SK-N-SH treated with all-trans-retinoic acid at 6 μM for 48 hours (cell line): ENCODE measurements at regions not wholly inside any gene's neighbourhood (a gene's known extent, or its start where the extent isn't known, plus 50 kb on each side); places are given as distances from the start of the nearest gene placed in this dataset.
"Not testable (repeated sequence)": the region's sequence is repeated elsewhere in the genome, so short reads cannot be mapped to it uniquely, and the experiment has no call there.

Source experiments
- ATAC-seq: fragments of 200-7000 bp; cut with Tn5 transposase; 3 replicates; pipeline ENCODE4 v1.9.1; 2020; ENCODE audit warnings: mild to moderate bottlenecking, moderate library complexity
- ARNTL ChIP-seq: fragments of 450-650 bp; formaldehyde crosslinking; IDR thresholded peaks from 2 replicates; pipeline ENCODE4 v1.5.0; 2020; ENCODE audit warnings: low read depth, mild to moderate bottlenecking, moderate library complexity, borderline replicate concordance
- BACH2 ChIP-seq: fragments of 250-450 bp; sonication (Bioruptor Pico); IDR thresholded peaks from 2 replicates; pipeline ENCODE4 v1.9.0; 2021; ENCODE audit warnings: mild to moderate bottlenecking, borderline replicate concordance
- CSDC2 ChIP-seq: fragments of 250-450 bp; sonication (Bioruptor Pico); IDR thresholded peaks from 2 replicates; pipeline ENCODE4 v1.5.0; 2020; ENCODE audit warnings: mild to moderate bottlenecking, moderate library complexity
- CSRNP3 ChIP-seq: fragments of 250-450 bp; sonication (Bioruptor Pico); IDR thresholded peaks from 2 replicates; pipeline ENCODE4 v1.5.1; 2021; ENCODE audit warnings: mild to moderate bottlenecking, moderate library complexity
- ESRRG ChIP-seq: fragments of 250-450 bp; sonication (Bioruptor Pico); IDR thresholded peaks from 2 replicates; pipeline ENCODE4 v1.6.1; 2021; ENCODE audit warnings: mild to moderate bottlenecking
- GLIS3 ChIP-seq: fragments of 250-450 bp; sonication (Bioruptor Pico); IDR thresholded peaks from 2 replicates; pipeline ENCODE4 v1.5.0; 2020; ENCODE audit warnings: mild to moderate bottlenecking, moderate library complexity
- ISL1 ChIP-seq: fragments of 250-450 bp; sonication (Bioruptor Pico); IDR thresholded peaks from 2 replicates; pipeline ENCODE4 v2.1.2; 2022; ENCODE audit warnings: mild to moderate bottlenecking, moderate library complexity
- SNAI2 ChIP-seq: fragments of 250-450 bp; sonication (Bioruptor Pico); IDR thresholded peaks from 2 replicates; pipeline ENCODE4 v1.5.0; 2020; ENCODE audit warnings: mild to moderate bottlenecking, moderate library complexity
- TCF4 ChIP-seq: fragments of 250-450 bp; sonication (Bioruptor Pico); IDR thresholded peaks from 2 replicates; pipeline ENCODE4 v1.8.0; 2021; ENCODE audit warnings: mild to moderate bottlenecking, moderate library complexity, borderline replicate concordance
- ZC3H10 ChIP-seq: fragments of 250-450 bp; sonication (Bioruptor Pico); IDR thresholded peaks from 2 replicates; pipeline ENCODE4 v1.5.1; 2021; ENCODE audit warnings: mild to moderate bottlenecking, moderate library complexity
- ZFP30 ChIP-seq: fragments of 450-650 bp; formaldehyde crosslinking; IDR thresholded peaks from 2 replicates; pipeline ENCODE4 v1.5.0; 2022; ENCODE audit warnings: mild to moderate bottlenecking, moderate library complexity
- ZNF70 ChIP-seq: fragments of 450-650 bp; formaldehyde crosslinking; IDR thresholded peaks from 2 replicates; pipeline ENCODE4 v1.5.0; 2020; ENCODE audit warnings: mild to moderate bottlenecking, moderate library complexity
- TF ChIP-seq, protein P1 (sequence below): fragments of 250-450 bp; sonication (Bioruptor Pico); IDR thresholded peaks from 2 replicates; pipeline ENCODE4 v1.5.1; 2020; ENCODE audit warnings: low read depth, mild to moderate bottlenecking, moderate library complexity
- TF ChIP-seq, protein P2 (sequence below): fragments of 250-450 bp; sonication (Bioruptor Pico); IDR thresholded peaks from 2 replicates; pipeline ENCODE4 v1.8.0; 2021; ENCODE audit warnings: low read depth, mild to moderate bottlenecking, moderate library complexity, borderline replicate concordance
- TF ChIP-seq, protein P3 (sequence below): fragments of 250-450 bp; sonication (Bioruptor Pico); IDR thresholded peaks from 2 replicates; pipeline ENCODE4 v1.8.0; 2020; ENCODE audit warnings: mild to moderate bottlenecking, moderate library complexity, borderline replicate concordance

- ATAC-seq, result no peak
- TF ChIP-seq ZFP30 (CRISPR knock-in tag) (no peak), ARNTL (no peak), ZC3H10 (CRISPR knock-in tag) (no peak), GLIS3 (CRISPR knock-in tag) (no peak)
Measured at GRCh38 chr11:25565846-25566245, 766.1 kb upstream of the ANO3 start.

- no peak for ATAC-seq
- TF ChIP-seq, protein P1, sequence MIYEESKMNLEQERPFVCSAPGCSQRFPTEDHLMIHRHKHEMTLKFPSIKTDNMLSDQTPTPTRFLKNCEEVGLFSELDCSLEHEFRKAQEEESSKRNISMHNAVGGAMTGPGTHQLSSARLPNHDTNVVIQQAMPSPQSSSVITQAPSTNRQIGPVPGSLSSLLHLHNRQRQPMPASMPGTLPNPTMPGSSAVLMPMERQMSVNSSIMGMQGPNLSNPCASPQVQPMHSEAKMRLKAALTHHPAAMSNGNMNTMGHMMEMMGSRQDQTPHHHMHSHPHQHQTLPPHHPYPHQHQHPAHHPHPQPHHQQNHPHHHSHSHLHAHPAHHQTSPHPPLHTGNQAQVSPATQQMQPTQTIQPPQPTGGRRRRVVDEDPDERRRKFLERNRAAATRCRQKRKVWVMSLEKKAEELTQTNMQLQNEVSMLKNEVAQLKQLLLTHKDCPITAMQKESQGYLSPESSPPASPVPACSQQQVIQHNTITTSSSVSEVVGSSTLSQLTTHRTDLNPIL, result no peak
- TF ChIP-seq CSDC2 (no peak), BACH2 (no peak), CSRNP3 (no peak)
- TF ChIP-seq, protein P2, sequence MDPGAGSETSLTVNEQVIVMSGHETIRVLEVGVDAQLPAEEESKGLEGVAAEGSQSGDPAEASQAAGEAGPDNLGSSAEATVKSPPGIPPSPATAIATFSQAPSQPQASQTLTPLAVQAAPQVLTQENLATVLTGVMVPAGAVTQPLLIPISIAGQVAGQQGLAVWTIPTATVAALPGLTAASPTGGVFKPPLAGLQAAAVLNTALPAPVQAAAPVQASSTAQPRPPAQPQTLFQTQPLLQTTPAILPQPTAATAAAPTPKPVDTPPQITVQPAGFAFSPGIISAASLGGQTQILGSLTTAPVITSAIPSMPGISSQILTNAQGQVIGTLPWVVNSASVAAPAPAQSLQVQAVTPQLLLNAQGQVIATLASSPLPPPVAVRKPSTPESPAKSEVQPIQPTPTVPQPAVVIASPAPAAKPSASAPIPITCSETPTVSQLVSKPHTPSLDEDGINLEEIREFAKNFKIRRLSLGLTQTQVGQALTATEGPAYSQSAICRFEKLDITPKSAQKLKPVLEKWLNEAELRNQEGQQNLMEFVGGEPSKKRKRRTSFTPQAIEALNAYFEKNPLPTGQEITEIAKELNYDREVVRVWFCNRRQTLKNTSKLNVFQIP (CRISPR knock-in tag), result no peak
Measured at GRCh38 chr11:25566298-25567200, 765.4 kb upstream of the ANO3 start.

DNA sequence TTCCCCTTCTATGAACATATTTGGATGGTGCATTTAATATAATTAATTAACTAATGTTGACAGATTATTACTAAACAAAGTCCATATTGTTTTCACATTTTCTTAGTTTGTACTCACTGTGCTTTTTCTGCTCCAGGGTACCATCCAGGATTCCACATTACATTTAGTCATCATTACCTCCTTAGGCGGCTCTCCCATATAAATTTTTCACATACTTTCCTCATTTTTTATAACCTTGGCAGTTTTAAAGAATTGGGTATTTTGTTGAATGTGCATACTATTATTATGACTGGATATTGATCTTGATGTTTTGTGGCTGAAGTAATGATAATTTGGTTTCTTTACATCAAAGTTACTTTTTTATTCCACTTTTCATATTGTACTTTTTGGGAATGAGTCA is 755.6 kb upstream of the ANO3 start:
- ATAC-seq, result no peak
- no peak for TF ChIP-seq ZNF70 (CRISPR knock-in tag)
- no peak for TF ChIP-seq CSDC2
- peak; percentile 12; the same call in 1 of the 2 replicates for TF ChIP-seq ISL1 (CRISPR knock-in tag)
- no peak for TF ChIP-seq ESRRG (CRISPR knock-in tag)
- TF ChIP-seq, protein P1, result no peak

GRCh38 chr11:25579554-25579953 is 752.4 kb upstream of the ANO3 start:
- not testable (repeated sequence) for ATAC-seq

DNA sequence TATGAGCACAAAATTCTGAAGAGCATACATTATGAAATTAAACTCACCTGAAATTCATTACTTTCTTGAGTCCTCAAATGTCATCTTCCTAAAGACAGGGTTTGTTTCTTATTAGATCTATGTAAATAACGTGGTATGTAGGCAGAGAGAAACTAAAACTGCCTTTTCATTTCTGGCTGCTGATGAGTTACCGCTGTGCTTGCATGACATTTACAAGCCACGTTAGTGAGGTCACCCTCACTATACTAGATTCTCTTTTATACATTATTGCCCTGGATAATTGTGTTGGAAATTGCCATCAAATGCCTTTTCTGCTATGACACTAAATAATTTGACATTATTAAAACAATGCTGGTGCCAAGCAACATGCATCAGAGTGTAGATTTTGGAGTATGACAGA is 748.3 kb upstream of the ANO3 start:
- TF ChIP-seq ARNTL (no peak), ZNF70 (CRISPR knock-in tag) (no peak), TCF4 (CRISPR knock-in tag) (no peak), SNAI2 (CRISPR knock-in tag) (no peak)
- TF ChIP-seq, protein P2 (CRISPR knock-in tag), result no peak
- TF ChIP-seq, protein P3, sequence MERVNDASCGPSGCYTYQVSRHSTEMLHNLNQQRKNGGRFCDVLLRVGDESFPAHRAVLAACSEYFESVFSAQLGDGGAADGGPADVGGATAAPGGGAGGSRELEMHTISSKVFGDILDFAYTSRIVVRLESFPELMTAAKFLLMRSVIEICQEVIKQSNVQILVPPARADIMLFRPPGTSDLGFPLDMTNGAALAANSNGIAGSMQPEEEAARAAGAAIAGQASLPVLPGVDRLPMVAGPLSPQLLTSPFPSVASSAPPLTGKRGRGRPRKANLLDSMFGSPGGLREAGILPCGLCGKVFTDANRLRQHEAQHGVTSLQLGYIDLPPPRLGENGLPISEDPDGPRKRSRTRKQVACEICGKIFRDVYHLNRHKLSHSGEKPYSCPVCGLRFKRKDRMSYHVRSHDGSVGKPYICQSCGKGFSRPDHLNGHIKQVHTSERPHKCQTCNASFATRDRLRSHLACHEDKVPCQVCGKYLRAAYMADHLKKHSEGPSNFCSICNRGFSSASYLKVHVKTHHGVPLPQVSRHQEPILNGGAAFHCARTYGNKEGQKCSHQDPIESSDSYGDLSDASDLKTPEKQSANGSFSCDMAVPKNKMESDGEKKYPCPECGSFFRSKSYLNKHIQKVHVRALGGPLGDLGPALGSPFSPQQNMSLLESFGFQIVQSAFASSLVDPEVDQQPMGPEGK (CRISPR knock-in tag), result no peak
- no peak for ATAC-seq
